Transverse colon (tissue), 4 donors: ENCODE measurements at regions not wholly inside any gene's neighbourhood (a gene's known extent, or its start where the extent isn't known, plus 50 kb on each side); places are given as distances from the start of the nearest gene placed in this dataset.

Experiments
- POLR2A ChIP-seq: fragments of 450-650 bp; IDR thresholded peaks from one replicate; pipeline ENCODE4 v1.6.1; 2016; ENCODE audit warnings: antibody characterized with exemption, mild to moderate bottlenecking, moderate library complexity
- POLR2AphosphoS5 ChIP-seq, 3 donors: sonication (generic); formaldehyde crosslinking; IDR thresholded peaks; one replicate each; pipeline ENCODE4 v1.6.1; 2016; ENCODE audit warnings: antibody characterized with exemption in 3 of 3
- TF ChIP-seq, protein P1 (sequence below), 5 experiments: fragments of 200-600 bp in 3 of 5; fragments of 450-650 bp in 2 of 5; sonication (generic) in 3 of 5; IDR thresholded peaks; 1 replicate in 2 of 5; 2 replicates in 3 of 5; pipeline ENCODE4 v1.5.1; 2016 to 2017; ENCODE audit warnings: antibody characterized with exemption in 5 of 5, inconsistent platforms in 3 of 5, mild to moderate bottlenecking in 2 of 5, moderate library complexity in 1 of 5

GRCh38 chr5:114204923-114205322, 156.9 kb upstream of the KCNN2 start:
- TF ChIP-seq, protein P1, sequence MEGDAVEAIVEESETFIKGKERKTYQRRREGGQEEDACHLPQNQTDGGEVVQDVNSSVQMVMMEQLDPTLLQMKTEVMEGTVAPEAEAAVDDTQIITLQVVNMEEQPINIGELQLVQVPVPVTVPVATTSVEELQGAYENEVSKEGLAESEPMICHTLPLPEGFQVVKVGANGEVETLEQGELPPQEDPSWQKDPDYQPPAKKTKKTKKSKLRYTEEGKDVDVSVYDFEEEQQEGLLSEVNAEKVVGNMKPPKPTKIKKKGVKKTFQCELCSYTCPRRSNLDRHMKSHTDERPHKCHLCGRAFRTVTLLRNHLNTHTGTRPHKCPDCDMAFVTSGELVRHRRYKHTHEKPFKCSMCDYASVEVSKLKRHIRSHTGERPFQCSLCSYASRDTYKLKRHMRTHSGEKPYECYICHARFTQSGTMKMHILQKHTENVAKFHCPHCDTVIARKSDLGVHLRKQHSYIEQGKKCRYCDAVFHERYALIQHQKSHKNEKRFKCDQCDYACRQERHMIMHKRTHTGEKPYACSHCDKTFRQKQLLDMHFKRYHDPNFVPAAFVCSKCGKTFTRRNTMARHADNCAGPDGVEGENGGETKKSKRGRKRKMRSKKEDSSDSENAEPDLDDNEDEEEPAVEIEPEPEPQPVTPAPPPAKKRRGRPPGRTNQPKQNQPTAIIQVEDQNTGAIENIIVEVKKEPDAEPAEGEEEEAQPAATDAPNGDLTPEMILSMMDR (IDR thresholded peaks at IDR 0.05): no peak
- no peak for TF ChIP-seq POLR2A
- TF ChIP-seq POLR2AphosphoS5 (IDR thresholded peaks at IDR 0.05): no peak
